ENCODE measurements at regions not wholly inside any gene's neighbourhood (a gene's known extent, or its start where the extent isn't known, plus 50 kb on each side); places are given as distances from the start of the nearest gene placed in this dataset.

DNA sequence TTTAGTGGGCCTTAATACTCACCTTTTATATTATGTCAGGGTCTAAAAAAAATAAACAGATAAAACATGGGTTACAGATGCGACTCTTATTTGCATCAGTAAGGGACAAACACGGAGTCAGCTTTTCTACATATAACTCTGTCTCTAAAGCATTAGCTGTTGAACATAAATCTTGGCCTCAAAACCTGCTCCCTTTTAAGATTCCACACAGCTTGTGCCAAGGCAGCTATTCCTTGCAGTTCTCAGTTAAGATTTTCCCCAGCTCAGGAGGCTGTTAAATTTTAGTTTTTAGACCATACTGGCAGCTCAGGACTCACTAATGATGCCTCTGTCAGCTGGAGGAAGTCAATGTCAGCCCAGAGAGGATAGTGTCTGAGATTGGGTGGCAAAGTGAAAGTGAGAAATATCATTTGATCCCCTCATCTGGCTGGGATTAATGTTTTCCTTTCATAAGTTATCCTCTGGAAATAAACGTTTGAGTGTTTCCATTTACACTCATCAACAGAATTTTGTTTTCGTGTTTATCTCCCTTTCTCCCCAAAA lies 287.5 kb downstream of the ELAVL2 start:
- no peak overlapping the region for H3K27ac Mint-ChIP-seq (ENCODE audit: unreplicated experiment)
- H3K9me3 Mint-ChIP-seq (ENCODE audit: unreplicated experiment) = peaks cover 2% of the 10 kb centered on the region
- H3K27me3 Mint-ChIP-seq (ENCODE audit: unreplicated experiment) = peaks cover 5% of the 10 kb centered on the region
- no peak for DNase-seq (ENCODE audit: extremely low spot score, unreplicated experiment)
- H3K4me1 Mint-ChIP-seq (ENCODE audit: unreplicated experiment) = peaks cover 19% of the 10 kb centered on the region
- TF ChIP-seq, protein P1, sequence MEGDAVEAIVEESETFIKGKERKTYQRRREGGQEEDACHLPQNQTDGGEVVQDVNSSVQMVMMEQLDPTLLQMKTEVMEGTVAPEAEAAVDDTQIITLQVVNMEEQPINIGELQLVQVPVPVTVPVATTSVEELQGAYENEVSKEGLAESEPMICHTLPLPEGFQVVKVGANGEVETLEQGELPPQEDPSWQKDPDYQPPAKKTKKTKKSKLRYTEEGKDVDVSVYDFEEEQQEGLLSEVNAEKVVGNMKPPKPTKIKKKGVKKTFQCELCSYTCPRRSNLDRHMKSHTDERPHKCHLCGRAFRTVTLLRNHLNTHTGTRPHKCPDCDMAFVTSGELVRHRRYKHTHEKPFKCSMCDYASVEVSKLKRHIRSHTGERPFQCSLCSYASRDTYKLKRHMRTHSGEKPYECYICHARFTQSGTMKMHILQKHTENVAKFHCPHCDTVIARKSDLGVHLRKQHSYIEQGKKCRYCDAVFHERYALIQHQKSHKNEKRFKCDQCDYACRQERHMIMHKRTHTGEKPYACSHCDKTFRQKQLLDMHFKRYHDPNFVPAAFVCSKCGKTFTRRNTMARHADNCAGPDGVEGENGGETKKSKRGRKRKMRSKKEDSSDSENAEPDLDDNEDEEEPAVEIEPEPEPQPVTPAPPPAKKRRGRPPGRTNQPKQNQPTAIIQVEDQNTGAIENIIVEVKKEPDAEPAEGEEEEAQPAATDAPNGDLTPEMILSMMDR (IDR thresholded peaks at IDR 0.05) = no peak
- H3K4me3 Mint-ChIP-seq (ENCODE audit: unreplicated experiment) = no peak overlapping the region
- H3K36me3 Mint-ChIP-seq (ENCODE audit: unreplicated experiment) = no peaks in the 10 kb centered on the region

DNA sequence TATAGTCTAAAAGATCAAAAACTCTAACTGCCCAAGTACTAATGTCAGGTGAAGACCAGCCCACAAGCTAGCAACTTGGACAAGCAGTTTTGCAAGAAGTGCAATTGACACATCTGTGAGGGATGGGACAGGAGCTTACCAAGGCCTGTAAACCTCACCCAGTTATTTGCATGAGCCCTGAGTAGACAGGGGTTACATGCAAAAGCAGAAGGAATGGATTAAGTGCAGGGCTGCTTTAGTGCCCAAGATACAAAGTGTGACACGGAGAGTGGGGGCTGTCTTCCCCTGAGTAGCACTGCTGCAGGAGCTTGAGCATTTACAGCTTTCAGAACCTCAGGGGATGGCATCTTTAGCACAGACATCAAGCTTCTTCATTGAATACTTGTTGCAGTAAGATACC lies 286.7 kb downstream of the ELAVL2 start:
- Mint-ChIP-seq H3K9me3 (ENCODE audit: unreplicated experiment) (peaks cover 4% of the 10 kb centered on the region), H3K27ac (ENCODE audit: unreplicated experiment) (no peak overlapping the region), H3K4me1 (ENCODE audit: unreplicated experiment) (peaks cover 19% of the 10 kb centered on the region), H3K4me3 (ENCODE audit: unreplicated experiment) (no peak overlapping the region), H3K36me3 (ENCODE audit: unreplicated experiment) (no peaks in the 10 kb centered on the region), H3K27me3 (ENCODE audit: unreplicated experiment) (peaks cover 5% of the 10 kb centered on the region)
- TF ChIP-seq, protein P1 (IDR thresholded peaks at IDR 0.05) = no peak
- DNase-seq (ENCODE audit: extremely low spot score, unreplicated experiment) = no peak

DNA sequence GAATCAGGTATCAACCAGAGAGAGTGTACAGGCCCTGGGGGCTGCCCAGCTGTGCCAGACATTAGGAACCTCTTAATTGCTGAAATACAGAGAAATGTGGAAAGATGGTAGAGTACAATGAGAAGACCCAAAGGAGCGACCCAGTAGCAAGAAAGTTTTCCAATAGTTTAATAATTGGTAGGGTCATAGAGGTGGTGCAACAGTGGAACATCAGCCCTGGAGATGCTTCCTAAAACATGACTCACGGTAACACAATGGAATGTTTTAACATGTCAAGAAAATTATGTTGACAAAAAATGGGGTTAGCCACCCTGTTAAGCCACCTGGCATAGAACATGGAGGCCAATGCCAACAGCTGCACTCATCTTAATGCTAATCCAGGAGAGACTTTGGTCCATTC lies 284.1 kb downstream of the ELAVL2 start:
- Mint-ChIP-seq H3K27me3 (ENCODE audit: unreplicated experiment) (peaks cover 4% of the 10 kb centered on the region), H3K9me3 (ENCODE audit: unreplicated experiment) (peaks cover 8% of the 10 kb centered on the region), H3K36me3 (ENCODE audit: unreplicated experiment) (no peaks in the 10 kb centered on the region), H3K27ac (ENCODE audit: unreplicated experiment) (no peak overlapping the region), H3K4me3 (ENCODE audit: unreplicated experiment) (no peak overlapping the region), H3K4me1 (ENCODE audit: unreplicated experiment) (peaks cover 19% of the 10 kb centered on the region)
- TF ChIP-seq, protein P1 (IDR thresholded peaks at IDR 0.05) = no peak
- no peak for DNase-seq (ENCODE audit: extremely low spot score, unreplicated experiment)

DNA sequence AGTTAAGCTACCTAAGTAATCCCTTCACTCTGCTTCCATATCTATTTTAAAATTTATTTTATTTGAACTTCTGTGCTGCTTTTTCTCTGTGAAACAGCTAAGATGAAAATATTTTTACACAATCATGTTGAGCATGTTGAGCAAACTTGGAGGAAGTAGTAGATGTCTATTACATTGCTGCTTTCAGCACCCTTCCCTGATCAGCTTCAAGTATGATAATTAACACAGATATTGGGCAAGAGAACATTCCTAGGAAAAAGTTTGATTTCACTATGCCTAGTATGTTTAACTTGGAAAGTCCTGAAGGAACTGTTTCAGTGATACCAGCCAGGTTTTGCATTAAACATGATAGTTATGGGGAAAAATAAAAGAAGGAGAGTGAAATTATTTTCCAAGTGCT lies 283.6 kb downstream of the ELAVL2 start:
- no peak overlapping the region for H3K27ac Mint-ChIP-seq (ENCODE audit: unreplicated experiment)
- H3K4me3 Mint-ChIP-seq (ENCODE audit: unreplicated experiment) = no peak overlapping the region
- peaks cover 8% of the 10 kb centered on the region for H3K9me3 Mint-ChIP-seq (ENCODE audit: unreplicated experiment)
- no peaks in the 10 kb centered on the region for H3K27me3 Mint-ChIP-seq (ENCODE audit: unreplicated experiment)
- TF ChIP-seq, protein P1 (IDR thresholded peaks at IDR 0.05) = no peak
- no peak for DNase-seq (ENCODE audit: extremely low spot score, unreplicated experiment)
- peaks cover 14% of the 10 kb centered on the region for H3K4me1 Mint-ChIP-seq (ENCODE audit: unreplicated experiment)
- no peaks in the 10 kb centered on the region for H3K36me3 Mint-ChIP-seq (ENCODE audit: unreplicated experiment)

DNA sequence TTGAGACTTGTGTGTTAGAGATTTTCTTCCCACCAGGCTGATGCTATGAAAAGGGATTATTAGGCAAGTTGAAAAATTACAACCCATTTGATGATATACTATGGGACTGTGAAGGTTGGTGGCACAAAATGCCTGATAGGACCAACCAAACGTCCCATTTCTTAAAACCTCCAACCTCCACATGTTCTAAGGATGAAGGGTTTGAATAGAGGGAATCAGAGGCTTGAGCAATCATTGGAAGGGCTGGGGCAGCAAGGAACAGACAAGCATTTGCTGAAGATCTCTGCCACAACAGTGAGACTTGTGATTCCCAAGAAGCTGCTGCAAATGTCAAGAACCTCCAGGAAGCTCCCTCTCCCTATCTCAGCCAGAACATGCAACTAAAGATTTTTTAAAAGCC lies 283.1 kb downstream of the ELAVL2 start:
- DNase-seq (ENCODE audit: extremely low spot score, unreplicated experiment) = no peak
- H3K27me3 Mint-ChIP-seq (ENCODE audit: unreplicated experiment) = no peaks in the 10 kb centered on the region
- H3K4me3 Mint-ChIP-seq (ENCODE audit: unreplicated experiment) = no peak overlapping the region
- TF ChIP-seq, protein P1 (IDR thresholded peaks at IDR 0.05) = no peak
- H3K27ac Mint-ChIP-seq (ENCODE audit: unreplicated experiment) = no peak overlapping the region
- H3K9me3 Mint-ChIP-seq (ENCODE audit: unreplicated experiment) = peaks cover 8% of the 10 kb centered on the region
- peaks cover 10% of the 10 kb centered on the region for H3K4me1 Mint-ChIP-seq (ENCODE audit: unreplicated experiment)
- no peaks in the 10 kb centered on the region for H3K36me3 Mint-ChIP-seq (ENCODE audit: unreplicated experiment)

All from osteocyte (in vitro differentiated cells).